CD14-positive monocyte (primary cell): ENCODE measurements at regions not wholly inside any gene's neighbourhood (a gene's known extent, or its start where the extent isn't known, plus 50 kb on each side); places are given as distances from the start of the nearest gene placed in this dataset.

Experiments used
- DNase-seq, 3 donors: peaks; one replicate each; pipeline ENCODE4 v3.0.0-alpha.2; 2011 to 2022
- H2AFZ ChIP-seq: 2 replicates; pipeline ENCODE4 v1.6.0; 2012; ENCODE audit warnings: mild to moderate bottlenecking, low read depth, low read length, inconsistent platforms; ENCODE audit not compliant: insufficient read depth, poor library complexity, severe bottlenecking
- H3K27ac ChIP-seq, 2 donors: 1 replicate in 1 of 2; 2 replicates in 1 of 2; pipeline ENCODE4 v1.5.1; 2012 to 2013; ENCODE audit warnings: low read length in 2 of 2, control low read depth in 1 of 2, inconsistent platforms in 1 of 2, low read depth in 1 of 2, mild to moderate bottlenecking in 1 of 2
- H3K27me3 ChIP-seq, 2 donors: one replicate each; pipeline versions ENCODE4 v1.6.0 to v1.6.1; 2011 to 2013; ENCODE audit warnings: low read length in 2 of 2; ENCODE audit not compliant: control insufficient read depth in 2 of 2, insufficient read depth in 2 of 2
- H3K36me3 ChIP-seq, 2 donors: replicated peaks in 1 of 2; 1 replicate in 1 of 2; 2 replicates in 1 of 2; pipeline versions ENCODE4 v1.5.1 to v1.6.1; 2012 to 2013; ENCODE audit warnings: low read length in 2 of 2, control low read depth in 1 of 2, inconsistent platforms in 1 of 2, mild to moderate bottlenecking in 1 of 2; ENCODE audit not compliant: insufficient read depth in 2 of 2, control insufficient read depth in 1 of 2
- H3K4me1 ChIP-seq, 2 donors: 1 replicate in 1 of 2; 2 replicates in 1 of 2; pipeline versions ENCODE4 v1.5.1 to v1.6.1; 2012 to 2013; ENCODE audit warnings: low read length in 2 of 2, control low read depth in 1 of 2, inconsistent platforms in 1 of 2, mild to moderate bottlenecking in 1 of 2, moderate library complexity in 1 of 2; ENCODE audit not compliant: insufficient read depth in 2 of 2, control insufficient read depth in 1 of 2
- H3K4me2 ChIP-seq: replicated peaks from 2 replicates; pipeline ENCODE3; 2012; ENCODE audit warnings: low read length, moderate library complexity, mild to moderate bottlenecking; ENCODE audit not compliant: poor library complexity, severe bottlenecking; ENCODE audit errors: extremely low read depth
- H3K4me3 ChIP-seq, 3 experiments: fragments of 200-600 bp in 1 of 3; sonication (generic) in 1 of 3; replicated peaks in 1 of 3; 1 replicate in 2 of 3; 2 replicates in 1 of 3; pipeline ENCODE4 v1.5.1; 2011 to 2013; ENCODE audit warnings: low read length in 3 of 3, mild to moderate bottlenecking in 3 of 3, control low read depth in 2 of 3, low read depth in 2 of 3, inconsistent platforms in 1 of 3, moderate library complexity in 1 of 3
- H3K79me2 ChIP-seq: 2 replicates; pipeline ENCODE4 v1.6.0; 2012; ENCODE audit warnings: mild to moderate bottlenecking, control low read depth, inconsistent platforms, low read length, moderate library complexity; ENCODE audit not compliant: insufficient read depth
- H3K9ac ChIP-seq: 2 replicates; pipeline ENCODE4 v1.6.0; 2017; ENCODE audit warnings: low read length, mild to moderate bottlenecking; ENCODE audit not compliant: insufficient read depth, poor library complexity, severe bottlenecking
- H3K9me3 ChIP-seq, 2 donors: replicated peaks in 1 of 2; 1 replicate in 1 of 2; 2 replicates in 1 of 2; pipeline versions ENCODE4 v1.5.1 to v1.6.1; 2012 to 2013; ENCODE audit warnings: low read length in 2 of 2, control low read depth in 1 of 2; ENCODE audit not compliant: control insufficient read depth in 1 of 2, insufficient read depth in 1 of 2
- H4K20me1 ChIP-seq: 2 replicates; pipeline ENCODE4 v1.6.0; 2012; ENCODE audit warnings: mild to moderate bottlenecking, low read length, control low read depth, moderate library complexity; ENCODE audit not compliant: insufficient read depth
- H3K27ac Mint-ChIP-seq, 7 donors: one replicate each; pipeline ENCODE4 v1.8.0; 2020; ENCODE audit warnings: mild to moderate bottlenecking in 7 of 7, mixed read lengths in 7 of 7, moderate library complexity in 6 of 7, inconsistent platforms in 2 of 7
- H3K27me3 Mint-ChIP-seq, 3 donors: one replicate each; pipeline ENCODE4 v1.8.0; 2021 to 2022; ENCODE audit warnings: low read depth in 3 of 3, mild to moderate bottlenecking in 3 of 3, mixed read lengths in 3 of 3, moderate library complexity in 3 of 3, inconsistent platforms in 1 of 3
- H3K36me3 Mint-ChIP-seq, 2 donors: one replicate each; pipeline ENCODE4 v1.8.0; 2020; ENCODE audit warnings: mixed read lengths in 2 of 2, inconsistent platforms in 1 of 2, mild to moderate bottlenecking in 1 of 2
- H3K4me1 Mint-ChIP-seq: one replicate; pipeline ENCODE4 v1.8.0; 2020; ENCODE audit warnings: mild to moderate bottlenecking, mixed read lengths
- H3K4me3 Mint-ChIP-seq, 2 donors: one replicate each; pipeline ENCODE4 v1.8.0; 2020; ENCODE audit warnings: mild to moderate bottlenecking in 2 of 2, mixed read lengths in 2 of 2, moderate library complexity in 1 of 2
- H3K9me3 Mint-ChIP-seq, 7 donors: one replicate each; pipeline ENCODE4 v1.8.0; 2020 to 2022; ENCODE audit warnings: mixed read lengths in 7 of 7, mild to moderate bottlenecking in 6 of 7, moderate library complexity in 6 of 7, inconsistent platforms in 2 of 7
- WGBS: methylation state at CpG from one replicate; pipeline ENCODE4 v1.1.5; 2013; ENCODE audit warnings: missing lambda C conversion rate; ENCODE audit not compliant: insufficient coverage; 5-methylcytosine and 5-hydroxymethylcytosine counted together
- intact Hi-C, 2 donors: fragments of 100-400 bp; cut with micrococcal nuclease; formaldehyde crosslinking; loops; one replicate each; pipeline versions ENCODE4 v1.15.0 to v1.15.1; 2023
- TF ChIP-seq, protein P1 (sequence below): fragments of 200-600 bp; IDR thresholded peaks from one replicate; pipeline ENCODE4 v1.8.0; 2022; ENCODE audit warnings: antibody characterized with exemption, mild to moderate bottlenecking

DNA sequence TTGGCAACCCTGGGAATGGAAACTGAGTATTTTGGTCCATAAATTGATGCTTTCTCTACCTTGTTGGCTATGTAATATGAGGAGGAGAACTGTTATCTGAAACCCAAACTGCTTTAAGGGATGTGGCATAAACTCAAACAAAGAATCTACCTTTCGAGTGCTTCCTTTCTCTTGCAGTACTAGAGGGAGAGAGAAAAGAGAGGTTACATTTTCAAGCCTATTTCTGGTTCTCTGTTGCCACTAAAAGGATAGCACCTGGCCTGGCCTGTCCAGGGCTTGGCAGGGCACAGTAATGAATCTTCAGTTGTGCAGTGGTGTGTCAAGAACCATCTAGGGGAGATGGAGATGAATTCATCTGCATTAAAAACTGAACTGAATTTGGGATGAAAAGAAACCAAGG lies 308.6 kb downstream of the PTTG2 start:
- WGBS = no CpG with 5 or more reads among the region's 1 CpG
- no peak overlapping the region for H3K4me3 Mint-ChIP-seq

DNA sequence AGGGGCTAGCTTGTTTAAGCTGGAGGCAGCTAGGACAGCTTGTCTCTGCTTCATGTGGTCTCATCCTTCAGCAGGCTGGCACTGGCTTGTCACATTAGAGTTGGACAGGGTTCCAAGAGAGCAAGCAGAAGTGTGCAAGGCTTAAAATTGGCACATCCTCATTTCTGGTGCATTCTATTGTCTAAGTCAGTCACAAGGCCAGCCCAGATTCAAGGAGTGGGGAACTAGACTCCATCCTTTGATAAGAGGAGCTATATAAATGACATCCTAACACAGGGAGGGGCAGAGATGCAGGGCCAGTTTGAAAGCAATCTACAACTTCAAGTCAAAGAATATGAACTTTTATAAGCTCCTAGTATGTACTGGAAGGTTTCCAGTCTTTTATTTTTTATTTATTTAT lies 313.2 kb downstream of the PTTG2 start:
- intact Hi-C loops = no loop called here

More for the DNA sequence above, 308.6 kb downstream of the PTTG2 start:
- TF ChIP-seq, protein P1, sequence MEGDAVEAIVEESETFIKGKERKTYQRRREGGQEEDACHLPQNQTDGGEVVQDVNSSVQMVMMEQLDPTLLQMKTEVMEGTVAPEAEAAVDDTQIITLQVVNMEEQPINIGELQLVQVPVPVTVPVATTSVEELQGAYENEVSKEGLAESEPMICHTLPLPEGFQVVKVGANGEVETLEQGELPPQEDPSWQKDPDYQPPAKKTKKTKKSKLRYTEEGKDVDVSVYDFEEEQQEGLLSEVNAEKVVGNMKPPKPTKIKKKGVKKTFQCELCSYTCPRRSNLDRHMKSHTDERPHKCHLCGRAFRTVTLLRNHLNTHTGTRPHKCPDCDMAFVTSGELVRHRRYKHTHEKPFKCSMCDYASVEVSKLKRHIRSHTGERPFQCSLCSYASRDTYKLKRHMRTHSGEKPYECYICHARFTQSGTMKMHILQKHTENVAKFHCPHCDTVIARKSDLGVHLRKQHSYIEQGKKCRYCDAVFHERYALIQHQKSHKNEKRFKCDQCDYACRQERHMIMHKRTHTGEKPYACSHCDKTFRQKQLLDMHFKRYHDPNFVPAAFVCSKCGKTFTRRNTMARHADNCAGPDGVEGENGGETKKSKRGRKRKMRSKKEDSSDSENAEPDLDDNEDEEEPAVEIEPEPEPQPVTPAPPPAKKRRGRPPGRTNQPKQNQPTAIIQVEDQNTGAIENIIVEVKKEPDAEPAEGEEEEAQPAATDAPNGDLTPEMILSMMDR = no peak
- no peak overlapping the region for H3K27ac ChIP-seq
- no peak overlapping the region for H3K9ac ChIP-seq
- no peaks in the 10 kb centered on the region for H4K20me1 ChIP-seq
- Mint-ChIP-seq H3K36me3 (no peaks in the 10 kb centered on the region), H3K9me3 (peaks cover 0 to 9% (median 3%) of the 10 kb centered on the region in 7 donors), H3K27me3 (peaks cover 2% of the 10 kb centered on the region in 3 donors), H3K4me1 (peaks cover 4% of the 10 kb centered on the region), H3K27ac (no peak overlapping the region)
- no peaks in the 10 kb centered on the region for H3K36me3 ChIP-seq
- H3K4me2 ChIP-seq = no peak overlapping the region
- intact Hi-C loops = no loop called here
- DNase-seq = no peak
- no peak overlapping the region for H3K4me3 ChIP-seq
- H3K27me3 ChIP-seq = no peaks in the 10 kb centered on the region
- no peak overlapping the region for H2AFZ ChIP-seq
- H3K4me1 ChIP-seq = no peaks in the 10 kb centered on the region
- no peaks in the 10 kb centered on the region for H3K9me3 ChIP-seq
- no peaks in the 10 kb centered on the region for H3K79me2 ChIP-seq

More for the DNA sequence above, 313.2 kb downstream of the PTTG2 start:
- H3K36me3 Mint-ChIP-seq = no peaks in the 10 kb centered on the region
- H3K27ac Mint-ChIP-seq = no peak overlapping the region
- Histone ChIP-seq H2AFZ (no peak overlapping the region), H3K36me3 (no peaks in the 10 kb centered on the region), H3K4me1 (no peaks in the 10 kb centered on the region), H3K4me3 (no peak overlapping the region), H3K4me2 (no peak overlapping the region), H3K79me2 (no peaks in the 10 kb centered on the region), H3K27me3 (no peaks in the 10 kb centered on the region), H3K9me3 (peaks cover 0 to 3% of the 10 kb centered on the region in 2 donors), H3K9ac (no peak overlapping the region), H4K20me1 (no peaks in the 10 kb centered on the region), H3K27ac (no peak overlapping the region)
- DNase-seq = peak in 1 of 3 donors; percentile 4
- TF ChIP-seq, protein P1 = no peak
- peaks cover 0 to 2% (median 1%) of the 10 kb centered on the region in 3 donors for H3K27me3 Mint-ChIP-seq
- peaks cover 7% of the 10 kb centered on the region for H3K4me1 Mint-ChIP-seq
- H3K4me3 Mint-ChIP-seq = no peak overlapping the region
- peaks cover 0 to 14% (median 8%) of the 10 kb centered on the region in 7 donors for H3K9me3 Mint-ChIP-seq
